GM18498 (cell line): ENCODE measurements at regions not wholly inside any gene's neighbourhood (a gene's known extent, or its start where the extent isn't known, plus 50 kb on each side); places are given as distances from the start of the nearest gene placed in this dataset.
"Not testable (repeated sequence)": the region's sequence is repeated elsewhere in the genome, so short reads cannot be mapped to it uniquely, and the experiment has no call there.

Experiments
- ATAC-seq: cut with Tn5 transposase; IDR thresholded peaks from one replicate; pipeline ENCODE4 v1.9.1; 2021; ENCODE audit warnings: mild to moderate bottlenecking, moderate library complexity; ENCODE audit not compliant: unreplicated experiment

GRCh38 chrX:131821945-131822622 lies 201.0 kb upstream of the STK26 start:
- no peak for ATAC-seq

- no peak for ATAC-seq
Observed at GRCh38 chrX:131826572-131826971, 196.5 kb upstream of the STK26 start.

GRCh38 chrX:131827935-131828334 lies 195.2 kb upstream of the STK26 start:
- peak; percentile 50 for ATAC-seq

- no peak for ATAC-seq
Observed at GRCh38 chrX:131828482-131828881, 194.6 kb upstream of the STK26 start.

- peak; percentile 80 for ATAC-seq
Observed at GRCh38 chrX:131830400-131831184, 192.5 kb upstream of the STK26 start.

- ATAC-seq = no peak
Observed at GRCh38 chrX:131831185-131831520, 191.9 kb upstream of the STK26 start.

- no peak for ATAC-seq
Observed at GRCh38 chrX:131836161-131836560, 186.9 kb upstream of the STK26 start.

- ATAC-seq = no peak
Observed at GRCh38 chrX:131837325-131837724, 185.8 kb upstream of the STK26 start.

GRCh38 chrX:131840799-131841495 lies 182.2 kb upstream of the STK26 start:
- ATAC-seq = peak; percentile 19

- peak; percentile 78 for ATAC-seq
Observed at GRCh38 chrX:131841496-131842437, 181.3 kb upstream of the STK26 start.

GRCh38 chrX:131843987-131844386 lies 179.1 kb upstream of the STK26 start:
- ATAC-seq = no peak

- no peak for ATAC-seq
Observed at GRCh38 chrX:131845201-131845600, 177.9 kb upstream of the STK26 start.

GRCh38 chrX:131845771-131846170 lies 177.3 kb upstream of the STK26 start:
- no peak for ATAC-seq

GRCh38 chrX:131850964-131851363 lies 172.1 kb upstream of the STK26 start:
- not testable (repeated sequence) for ATAC-seq

- ATAC-seq = no peak
Observed at GRCh38 chrX:131853440-131853839, 169.7 kb upstream of the STK26 start.

- ATAC-seq = no peak
Observed at GRCh38 chrX:131854581-131854980, 168.5 kb upstream of the STK26 start.

GRCh38 chrX:131861088-131861787 lies 161.9 kb upstream of the STK26 start:
- no peak for ATAC-seq

GRCh38 chrX:131862321-131862720 lies 160.8 kb upstream of the STK26 start:
- no peak for ATAC-seq

GRCh38 chrX:131869182-131869581 lies 153.9 kb upstream of the STK26 start:
- no peak for ATAC-seq

- no peak for ATAC-seq
Observed at GRCh38 chrX:131874300-131874699, 148.8 kb upstream of the STK26 start.
